ENCODE measurements at regions not wholly inside any gene's neighbourhood (a gene's known extent, or its start where the extent isn't known, plus 50 kb on each side); places are given as distances from the start of the nearest gene placed in this dataset.
A peak's percentile ranks its signal among the peaks of the same experiment; 100 is the strongest.

GRCh38 chr2:220103596-220103995, 476.2 kb downstream of the SLC4A3 start:
- Histone ChIP-seq H3K4me2 (ENCODE audit: low read length) (no peak overlapping the region), H3K27ac (ENCODE audit: low read length) (peak overlapping the region; percentile 91), H4K20me1 (ENCODE audit: insufficient read depth) (no peaks in the 10 kb centered on the region), H3F3A (ENCODE audit: insufficient read depth, low read length, poor library complexity, severe bottlenecking) (peaks cover 6% of the 10 kb centered on the region), H3K9me3 (ENCODE audit: low read length) (no peaks in the 10 kb centered on the region), H3K79me2 (replicated peaks; ENCODE audit: insufficient read depth, low read length) (no peaks in the 10 kb centered on the region), H3K36me3 (ENCODE audit: insufficient read depth, low read length) (no peaks in the 10 kb centered on the region), H3K27me3 (ENCODE audit: insufficient read depth, low read depth, low read length) (no peaks in the 10 kb centered on the region), H3K4me3 (ENCODE audit: low read length) (no peak overlapping the region), H2AFZ (ENCODE audit: low read depth, low read length) (no peak overlapping the region), H3K9me2 (ENCODE audit: insufficient read depth, low read length) (no peaks in the 10 kb centered on the region), H3K9ac (ENCODE audit: low read length) (no peak overlapping the region)
- no peak for TF ChIP-seq MXI1 (conservative IDR thresholded peaks at IDR 0.05; ENCODE audit: poor library complexity, severe bottlenecking)
- TF ChIP-seq EP300 (conservative IDR thresholded peaks at IDR 0.05; ENCODE audit: poor library complexity, severe bottlenecking) = no peak
- TF ChIP-seq RAD21 (conservative IDR thresholded peaks at IDR 0.05) = no peak
- TF ChIP-seq SMC3 (conservative IDR thresholded peaks at IDR 0.05; ENCODE audit: poor library complexity) = no peak
- TF ChIP-seq POLR2AphosphoS5 (IDR thresholded peaks at IDR 0.05) = no peak
- TF ChIP-seq CTCF (IDR thresholded peaks at IDR 0.05; ENCODE audit: poor library complexity, severe bottlenecking) = no peak
- no peak for TF ChIP-seq TAF1 (IDR thresholded peaks at IDR 0.05; ENCODE audit: low read depth)
- no peak for TF ChIP-seq REST (IDR thresholded peaks at IDR 0.05; ENCODE audit: borderline replicate concordance)
- TF ChIP-seq EZH2 (IDR thresholded peaks at IDR 0.05; ENCODE audit: borderline replicate concordance, insufficient read depth, low read length, poor library complexity, severe bottlenecking) = no peak

- TF ChIP-seq RAD21 (conservative IDR thresholded peaks at IDR 0.05) (peak; percentile 17), SMC3 (conservative IDR thresholded peaks at IDR 0.05; ENCODE audit: poor library complexity) (no peak)
These were observed 477.5 kb downstream of the SLC4A3 start for GRCh38 chr2:220104871-220105351.

GRCh38 chr2:220106065-220106464, 478.6 kb downstream of the SLC4A3 start:
- Histone ChIP-seq H2AFZ (ENCODE audit: low read depth, low read length) (no peak overlapping the region), H3K79me2 (replicated peaks; ENCODE audit: insufficient read depth, low read length) (no peaks in the 10 kb centered on the region), H3K9me2 (ENCODE audit: insufficient read depth, low read length) (no peaks in the 10 kb centered on the region), H3K4me2 (ENCODE audit: low read length) (no peak overlapping the region), H3K9me3 (ENCODE audit: low read length) (no peaks in the 10 kb centered on the region), H3F3A (ENCODE audit: insufficient read depth, low read length, poor library complexity, severe bottlenecking) (peaks cover 2% of the 10 kb centered on the region), H3K9ac (ENCODE audit: low read length) (no peak overlapping the region), H3K36me3 (ENCODE audit: insufficient read depth, low read length) (no peaks in the 10 kb centered on the region), H4K20me1 (ENCODE audit: insufficient read depth) (no peaks in the 10 kb centered on the region), H3K27me3 (ENCODE audit: insufficient read depth, low read depth, low read length) (no peaks in the 10 kb centered on the region), H3K4me3 (ENCODE audit: low read length) (no peak overlapping the region), H3K27ac (ENCODE audit: low read length) (no peak overlapping the region)
- no peak for TF ChIP-seq MXI1 (conservative IDR thresholded peaks at IDR 0.05; ENCODE audit: poor library complexity, severe bottlenecking)
- TF ChIP-seq TAF1 (IDR thresholded peaks at IDR 0.05; ENCODE audit: low read depth) = no peak

More at GRCh38 chr2:220104871-220105351, 477.5 kb downstream of the SLC4A3 start:
- H3F3A ChIP-seq (ENCODE audit: insufficient read depth, low read length, poor library complexity, severe bottlenecking) = peaks cover 6% of the 10 kb centered on the region
- H3K9ac ChIP-seq (ENCODE audit: low read length) = no peak overlapping the region
- H3K79me2 ChIP-seq (replicated peaks; ENCODE audit: insufficient read depth, low read length) = no peaks in the 10 kb centered on the region
- no peaks in the 10 kb centered on the region for H3K9me3 ChIP-seq (ENCODE audit: low read length)
- no peak overlapping the region for H3K4me2 ChIP-seq (ENCODE audit: low read length)
- no peaks in the 10 kb centered on the region for H3K9me2 ChIP-seq (ENCODE audit: insufficient read depth, low read length)
- H3K36me3 ChIP-seq (ENCODE audit: insufficient read depth, low read length) = no peaks in the 10 kb centered on the region
- no peak overlapping the region for H2AFZ ChIP-seq (ENCODE audit: low read depth, low read length)
- no peak overlapping the region for H3K27ac ChIP-seq (ENCODE audit: low read length)
- H4K20me1 ChIP-seq (ENCODE audit: insufficient read depth) = no peaks in the 10 kb centered on the region
- H3K4me3 ChIP-seq (ENCODE audit: low read length) = no peak overlapping the region
- H3K27me3 ChIP-seq (ENCODE audit: insufficient read depth, low read depth, low read length) = no peaks in the 10 kb centered on the region
